ENCODE measurements at regions not wholly inside any gene's neighbourhood (a gene's known extent, or its start where the extent isn't known, plus 50 kb on each side); places are given as distances from the start of the nearest gene placed in this dataset.
"Not testable (repeated sequence)": the region's sequence is repeated elsewhere in the genome, so short reads cannot be mapped to it uniquely, and the experiment has no call there.

DNA sequence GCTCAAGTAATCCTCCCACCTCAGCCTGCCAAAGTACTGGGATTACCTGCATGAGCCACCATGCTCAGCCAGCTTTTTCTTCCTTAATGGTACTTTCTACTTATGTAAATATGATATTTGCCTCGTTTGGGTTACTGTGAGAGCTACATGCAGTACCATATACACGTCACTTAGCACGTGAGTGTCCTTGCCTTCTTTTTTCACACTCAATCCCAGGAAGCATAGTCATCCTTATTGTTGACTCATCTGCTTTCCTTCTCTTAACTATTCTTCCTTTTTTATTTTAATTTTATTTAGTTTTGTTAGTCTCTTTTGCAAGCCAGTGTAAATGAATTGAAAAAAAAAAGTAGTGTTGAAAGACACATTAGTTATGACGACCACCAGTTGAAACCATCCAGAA lies 205.9 kb downstream of the HIPK3 start:
- DNase-seq = no peak
- ATAC-seq = no peak

DNA sequence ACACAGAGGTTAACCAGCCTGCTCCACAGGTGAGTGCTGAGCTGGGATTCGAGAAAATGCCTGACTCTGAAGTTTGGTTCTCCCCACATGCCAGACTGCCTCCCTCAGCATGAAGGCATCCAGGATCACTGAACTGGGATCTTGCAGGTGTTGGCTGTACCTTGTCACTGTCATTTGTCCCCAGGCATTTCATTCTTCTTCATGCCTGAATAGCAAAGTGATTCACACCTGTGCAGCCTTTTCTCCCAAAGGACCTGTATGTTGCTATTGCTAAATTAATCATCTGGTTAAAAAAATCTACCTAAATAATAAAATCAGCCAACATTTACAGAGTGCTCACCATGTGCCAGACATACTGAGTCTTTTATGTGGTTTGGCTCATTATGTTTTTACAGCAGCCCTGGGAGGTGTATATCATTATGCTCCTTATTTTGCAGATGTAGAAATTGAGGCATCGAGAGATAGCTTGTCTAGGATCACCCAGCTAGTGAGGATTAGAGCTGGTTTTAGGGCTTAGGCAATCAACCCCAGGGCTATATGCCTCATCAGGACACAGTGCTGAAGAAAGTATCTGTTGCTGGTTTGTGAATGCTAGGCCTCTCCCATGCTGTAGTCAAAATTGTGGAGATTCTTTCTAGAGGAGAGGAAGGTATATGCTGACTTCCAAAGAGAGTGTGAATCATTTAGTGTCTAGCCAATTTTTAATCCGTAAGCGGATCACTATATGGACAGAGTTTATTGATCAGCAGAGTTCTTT lies 204.4 kb downstream of the HIPK3 start:
- ATAC-seq (no peak), DNase-seq (no peak)

DNA sequence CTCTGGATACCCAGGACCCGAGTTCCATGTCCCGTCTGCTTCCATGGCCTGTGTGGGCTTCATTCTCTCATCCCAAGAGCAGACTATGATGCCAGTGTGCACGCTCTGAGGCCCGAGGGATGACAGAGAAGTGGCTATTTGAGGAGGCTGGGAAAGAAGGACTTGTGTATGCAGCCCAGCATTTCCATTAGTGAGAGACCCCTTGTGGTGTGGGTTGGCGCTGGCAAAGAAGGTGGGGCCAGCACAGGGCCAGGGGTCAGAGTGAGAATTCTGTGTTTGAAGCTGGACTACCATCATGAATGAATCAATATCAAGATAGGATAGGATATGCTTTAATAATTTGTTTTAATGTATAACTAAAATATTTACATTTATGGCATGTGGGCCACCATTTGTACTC lies 200.8 kb downstream of the HIPK3 start:
- no peak for ATAC-seq
- DNase-seq = no peak

DNA sequence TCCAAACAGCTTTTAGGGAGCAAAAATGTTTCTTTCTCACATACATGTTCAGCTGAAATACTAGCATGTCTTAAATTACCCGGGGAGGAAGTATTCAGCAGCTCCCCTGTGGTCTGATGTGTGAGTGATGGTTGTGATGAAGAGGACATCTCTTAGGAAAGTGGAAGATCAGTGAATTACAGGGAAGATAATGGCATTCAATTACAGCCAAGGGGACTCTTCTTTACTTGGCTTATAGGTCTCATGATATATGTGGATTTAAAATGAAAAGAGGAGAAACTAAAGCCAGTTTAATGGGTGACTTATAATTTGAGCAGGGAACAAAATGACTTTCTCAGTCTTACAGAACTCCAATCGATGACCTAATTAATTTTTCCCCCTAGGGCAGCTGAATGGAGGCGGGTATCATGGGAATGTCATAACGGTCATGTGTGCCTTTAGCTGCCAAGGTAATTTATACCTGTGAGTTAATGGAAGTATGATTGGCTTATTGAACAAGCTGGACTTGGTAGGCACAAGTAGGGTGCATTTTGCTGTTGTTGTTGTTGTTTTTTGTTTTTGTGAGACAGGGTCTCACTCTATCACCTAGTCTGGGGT lies 198.8 kb downstream of the HIPK3 start:
- no peak for ATAC-seq
- no peak for DNase-seq

DNA sequence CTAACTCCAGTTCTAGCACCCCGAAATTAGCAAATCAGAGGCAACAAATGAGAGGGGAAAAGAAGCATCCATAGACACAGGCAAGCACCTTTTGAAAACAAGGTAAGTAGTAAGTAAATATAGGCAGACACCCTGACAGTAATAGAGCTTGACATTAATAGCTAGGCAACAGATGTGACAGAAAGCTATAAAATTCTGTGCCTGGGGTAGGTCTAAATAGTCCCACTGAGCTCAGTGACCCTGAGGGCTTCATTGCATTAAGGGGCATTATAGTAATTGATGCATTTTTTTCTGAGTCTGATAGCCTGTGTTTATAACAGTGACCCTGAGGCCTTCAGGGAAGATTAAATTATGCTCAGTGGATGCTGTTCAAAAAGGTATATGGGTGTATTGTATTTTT lies 197.1 kb downstream of the HIPK3 start:
- no peak for DNase-seq
- no peak for ATAC-seq

DNA sequence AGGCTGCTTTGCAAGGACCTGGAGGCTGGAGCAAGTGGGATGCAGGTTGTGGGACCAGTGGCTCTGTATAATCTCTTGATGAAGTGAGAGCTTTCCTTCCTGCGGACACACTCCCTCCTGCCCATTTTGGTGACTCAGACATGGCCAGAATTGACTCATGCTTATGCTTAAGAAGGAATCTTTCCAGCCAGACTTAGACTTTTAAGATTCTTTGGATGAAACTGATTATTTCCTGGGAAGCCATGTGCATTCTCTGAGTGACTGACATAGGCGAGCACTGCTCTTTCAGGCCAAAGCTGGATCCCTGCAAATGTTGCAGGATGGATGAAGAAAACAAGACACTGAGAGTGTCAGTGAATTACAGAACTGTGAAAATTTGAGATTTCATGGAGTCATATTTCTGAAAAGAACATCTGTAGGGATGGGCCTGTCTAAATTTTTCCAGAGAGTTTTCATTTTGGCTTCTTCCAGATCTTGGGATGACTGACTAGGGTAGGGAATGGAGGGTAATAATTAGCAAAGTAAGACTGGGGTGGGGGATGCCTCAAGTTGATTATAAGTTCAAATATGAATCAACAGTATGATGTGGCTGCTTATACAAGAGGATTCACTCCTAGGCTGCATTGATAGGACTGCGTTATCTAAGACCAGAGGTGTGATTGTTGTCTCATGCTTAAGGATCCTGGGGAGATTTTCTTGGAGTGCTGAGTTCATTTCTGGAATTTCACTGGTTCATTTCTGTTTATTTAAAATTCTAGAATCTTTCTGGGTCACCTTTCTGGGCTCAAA lies 195.8 kb downstream of the HIPK3 start:
- ATAC-seq (no peak), DNase-seq (no peak)

DNA sequence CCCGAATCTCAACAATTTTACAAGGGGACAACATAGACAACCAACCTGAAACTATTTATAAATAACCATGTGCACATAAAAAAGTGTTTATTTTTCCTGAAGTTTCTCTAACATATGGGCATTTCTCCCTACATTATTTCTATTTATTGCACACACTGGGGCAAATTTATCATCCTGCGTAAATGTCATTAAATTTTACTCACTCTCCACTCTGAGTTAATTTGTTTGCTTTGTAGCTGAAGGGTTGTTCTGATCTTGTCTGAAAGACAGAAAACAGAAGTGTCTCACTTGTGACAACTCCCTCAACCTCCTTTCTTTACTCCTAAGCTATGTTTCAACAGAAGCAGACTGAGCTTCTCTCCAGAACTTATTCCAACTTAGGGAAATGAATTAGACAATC lies 194.2 kb downstream of the HIPK3 start:
- DNase-seq (no peak), ATAC-seq (no peak)

DNA sequence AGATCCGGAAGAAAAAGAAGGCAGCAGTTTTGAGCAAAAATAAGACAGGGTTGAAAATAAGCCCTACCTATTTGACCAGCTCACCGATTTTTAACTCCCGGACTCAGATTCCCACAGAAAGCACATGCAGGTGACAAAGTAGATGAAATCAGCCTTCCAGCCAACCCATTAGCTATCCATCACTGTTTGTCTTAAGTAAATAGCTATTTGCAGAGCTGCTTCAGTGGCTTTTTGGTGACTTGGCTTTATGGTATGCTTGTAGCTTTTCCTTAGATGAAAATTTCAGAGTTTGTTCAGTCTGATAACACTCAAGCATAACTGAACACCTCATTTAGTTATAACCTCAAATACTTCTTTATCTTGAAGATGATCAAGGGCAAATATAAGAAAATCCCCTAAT lies 192.6 kb downstream of the HIPK3 start:
- ATAC-seq (no peak), DNase-seq (no peak)

DNA sequence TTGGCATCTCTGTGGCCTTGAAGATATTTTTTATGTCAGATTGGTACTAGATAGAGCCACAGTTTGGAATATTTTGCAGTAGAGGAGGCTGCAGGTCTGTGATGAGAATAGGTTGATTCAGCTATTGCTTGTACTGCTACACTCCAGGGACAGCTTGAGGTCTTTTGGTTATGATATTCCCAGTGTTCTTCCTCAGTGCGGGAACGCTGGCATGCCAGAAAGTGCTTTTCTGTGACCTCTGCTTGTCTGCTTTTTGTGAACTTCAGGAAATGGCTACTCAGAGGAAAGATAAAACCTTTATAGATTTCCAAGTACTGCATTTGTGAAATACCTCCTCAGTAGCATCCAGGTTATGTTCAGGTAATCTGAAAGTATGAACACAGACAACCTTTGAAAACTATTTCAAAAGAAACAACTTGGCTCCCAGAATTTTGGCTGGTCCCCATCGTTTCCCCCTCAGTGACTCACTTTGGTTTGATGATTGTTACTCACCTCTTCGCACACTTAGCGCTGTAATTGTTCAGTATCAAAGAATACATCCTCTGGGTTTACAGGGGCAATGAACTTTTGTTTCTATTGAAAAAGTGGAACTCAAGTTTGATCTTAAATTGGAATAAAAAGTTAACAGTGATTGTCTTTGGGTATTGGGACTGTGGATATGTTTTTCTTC lies 191.4 kb downstream of the HIPK3 start:
- ATAC-seq = no peak
- no peak for DNase-seq

DNA sequence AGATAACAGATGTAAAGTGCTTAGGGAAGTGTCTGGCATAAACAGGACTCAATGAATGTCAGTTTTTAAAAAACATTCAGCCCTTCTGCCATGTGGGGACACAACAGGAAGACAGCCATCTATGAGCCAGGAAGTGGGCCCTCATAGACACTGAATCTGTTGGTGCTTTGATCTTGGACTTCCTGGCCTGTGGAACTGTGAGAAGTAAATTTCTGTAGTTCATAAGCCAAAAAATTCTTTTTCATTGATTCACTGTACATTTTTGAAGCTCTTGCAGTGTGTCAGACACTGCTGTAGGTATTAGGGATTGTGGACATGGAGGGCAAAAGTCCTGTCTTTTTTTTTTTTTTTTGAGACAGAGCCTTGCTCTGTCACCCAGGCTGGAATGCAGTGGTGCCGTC lies 188.6 kb downstream of the HIPK3 start:
- ATAC-seq (no peak), DNase-seq (no peak)

DNA sequence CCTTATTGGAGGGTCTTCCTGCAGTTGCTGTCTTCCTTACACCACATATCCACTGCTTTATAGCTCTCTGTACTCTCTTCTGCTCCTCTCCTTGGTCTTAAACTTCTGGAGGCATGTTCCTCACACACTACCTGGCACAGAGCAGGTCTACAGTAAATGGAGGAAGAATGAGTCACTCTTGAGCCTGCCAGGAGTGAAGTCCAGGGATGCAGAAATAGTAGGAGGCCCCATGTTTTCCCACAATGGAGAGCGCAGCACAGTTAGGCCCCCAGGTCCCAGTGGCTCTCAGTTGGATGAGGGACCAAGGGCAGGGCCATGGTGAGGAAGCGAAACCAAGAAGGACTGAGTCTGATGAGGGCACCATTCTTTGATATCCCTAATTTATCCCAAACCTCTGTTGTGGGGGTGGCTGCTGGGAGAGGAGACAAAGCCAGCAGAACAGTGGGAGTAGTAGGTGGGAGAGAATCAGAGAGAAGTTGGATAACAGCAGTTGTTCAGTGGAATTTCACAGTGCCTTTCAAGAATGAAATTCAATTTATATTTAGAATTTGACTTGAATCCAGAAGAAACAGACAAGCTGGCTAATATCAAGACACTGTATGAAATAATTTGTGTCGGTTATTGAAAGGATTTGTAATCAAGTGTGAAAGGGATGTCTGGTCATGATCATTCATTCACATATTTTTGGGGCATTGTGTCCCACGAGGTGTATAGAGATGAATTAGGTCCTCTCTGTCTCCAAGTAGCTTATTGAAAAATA lies 187.8 kb downstream of the HIPK3 start:
- no peak for DNase-seq

DNA sequence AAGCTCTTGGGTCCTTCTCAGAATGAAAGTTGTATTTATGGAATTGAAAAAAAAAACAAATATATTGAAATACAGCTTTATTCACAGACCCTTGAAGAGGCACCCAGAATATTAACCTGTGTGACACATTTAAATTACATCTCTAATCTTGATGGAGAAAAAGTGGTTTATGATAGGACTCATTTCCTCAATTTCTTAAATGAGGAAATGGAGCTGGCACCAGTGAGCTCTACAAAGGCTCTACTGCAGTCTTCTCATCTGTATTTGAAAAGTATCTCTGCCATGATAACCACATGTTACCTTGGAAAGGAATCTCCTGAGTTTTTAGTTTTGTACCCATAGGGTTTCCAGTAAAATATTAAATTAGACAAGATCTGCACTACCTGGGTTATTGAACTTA lies 186.5 kb downstream of the HIPK3 start:
- ATAC-seq (no peak), DNase-seq (no peak)

More for the DNA sequence above, 187.8 kb downstream of the HIPK3 start:
- ATAC-seq = no peak

DNA sequence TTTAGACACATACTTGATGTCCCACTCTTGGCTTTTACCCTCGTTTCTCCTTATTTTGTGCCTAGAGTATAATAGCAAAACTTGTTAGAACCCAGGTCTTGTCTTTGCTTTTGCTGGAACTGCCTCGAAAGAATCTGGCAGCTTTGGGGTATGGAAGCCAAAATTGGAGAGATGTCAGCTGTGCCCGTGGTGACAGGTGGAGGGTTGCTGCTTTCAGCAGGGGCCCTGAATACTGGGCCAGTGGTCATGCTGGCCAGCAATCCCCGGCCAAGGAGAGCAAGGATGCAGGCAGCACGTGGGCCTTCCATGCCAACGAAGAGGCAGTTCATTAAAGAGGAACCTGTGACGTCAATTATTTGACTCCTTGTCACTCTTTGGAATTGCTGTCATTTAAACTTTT lies 181.1 kb downstream of the HIPK3 start:
- no peak for ATAC-seq
- DNase-seq = no peak

DNA sequence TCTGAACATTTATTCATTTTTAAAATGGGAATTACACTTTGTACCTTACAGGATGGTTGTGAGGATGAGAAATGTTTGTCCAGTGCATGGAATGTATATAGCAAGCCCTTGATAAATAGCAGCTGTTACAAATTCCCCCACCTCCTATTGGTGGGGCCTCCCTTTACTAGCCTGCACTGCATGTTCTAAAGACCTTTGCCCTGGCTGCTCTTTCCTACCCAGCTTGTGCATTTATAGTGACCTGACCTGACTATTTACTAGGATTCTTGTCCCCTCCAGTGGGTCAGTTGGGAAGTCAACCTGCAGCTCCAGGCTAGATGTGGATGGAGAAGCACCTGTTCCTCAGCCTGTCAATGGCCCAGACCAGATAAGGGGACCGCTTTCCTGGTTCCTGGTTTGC lies 180.3 kb downstream of the HIPK3 start:
- no peak for ATAC-seq
- DNase-seq = no peak

DNA sequence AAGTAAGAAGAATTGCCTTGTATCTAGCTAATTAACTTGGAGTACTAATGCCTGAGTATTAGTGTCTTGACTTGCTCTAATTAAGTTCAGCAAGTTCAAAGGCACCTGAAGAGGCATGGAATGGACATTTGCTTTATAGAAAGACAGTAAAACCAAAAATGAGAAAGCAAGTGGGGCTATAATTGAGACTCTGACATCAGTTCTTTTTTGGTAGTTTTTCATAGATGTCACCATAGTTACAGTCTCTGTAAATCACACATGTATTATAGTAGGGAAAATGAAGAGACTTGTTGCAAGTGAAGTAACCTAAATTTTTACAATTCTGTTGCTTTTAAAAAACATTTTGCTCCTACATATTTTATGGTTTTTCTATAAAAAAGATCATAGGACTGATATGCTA lies 178.0 kb downstream of the HIPK3 start:
- ATAC-seq (no peak), DNase-seq (no peak)

DNA sequence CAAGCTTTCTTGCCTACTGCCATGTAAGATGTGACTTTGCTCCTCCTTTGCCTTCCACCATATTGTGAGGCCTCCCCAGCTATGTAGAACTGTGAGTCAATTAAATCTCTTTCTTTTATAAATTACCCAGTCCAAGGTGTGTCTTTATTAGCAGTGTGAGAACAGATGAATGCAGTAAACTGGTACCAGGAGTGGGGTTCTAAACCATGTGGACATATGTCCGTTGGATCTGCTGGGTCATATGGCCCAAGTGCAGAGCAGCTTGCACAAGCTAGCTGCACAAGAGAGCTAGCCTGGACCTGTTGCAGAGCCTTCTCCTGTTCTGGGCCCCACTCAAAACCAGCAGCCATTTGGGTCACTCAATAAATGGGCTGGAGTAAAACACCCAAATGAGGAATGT lies 177.1 kb downstream of the HIPK3 start:
- no peak for DNase-seq
- no peak for ATAC-seq

DNA sequence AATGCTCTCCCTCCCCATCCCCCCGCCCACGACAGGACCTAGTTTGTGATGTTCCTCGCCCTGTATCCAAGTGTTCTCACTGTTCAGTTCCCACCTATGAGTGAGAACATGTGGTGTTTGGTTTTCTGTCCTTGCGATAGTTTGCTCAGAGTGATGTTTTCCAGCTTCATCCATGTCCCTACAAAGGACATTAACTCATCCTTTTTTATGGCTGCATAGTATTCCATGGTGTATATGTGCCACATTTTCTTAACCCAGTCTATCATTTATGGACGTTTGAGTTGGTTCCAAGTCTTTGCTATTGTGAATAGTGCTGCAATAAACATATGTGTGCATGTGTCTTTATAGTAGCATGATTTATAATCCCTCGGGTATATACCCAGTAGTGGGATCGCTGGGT lies 171.3 kb downstream of the HIPK3 start:
- DNase-seq, ATAC-seq: not testable (repeated sequence)

DNA sequence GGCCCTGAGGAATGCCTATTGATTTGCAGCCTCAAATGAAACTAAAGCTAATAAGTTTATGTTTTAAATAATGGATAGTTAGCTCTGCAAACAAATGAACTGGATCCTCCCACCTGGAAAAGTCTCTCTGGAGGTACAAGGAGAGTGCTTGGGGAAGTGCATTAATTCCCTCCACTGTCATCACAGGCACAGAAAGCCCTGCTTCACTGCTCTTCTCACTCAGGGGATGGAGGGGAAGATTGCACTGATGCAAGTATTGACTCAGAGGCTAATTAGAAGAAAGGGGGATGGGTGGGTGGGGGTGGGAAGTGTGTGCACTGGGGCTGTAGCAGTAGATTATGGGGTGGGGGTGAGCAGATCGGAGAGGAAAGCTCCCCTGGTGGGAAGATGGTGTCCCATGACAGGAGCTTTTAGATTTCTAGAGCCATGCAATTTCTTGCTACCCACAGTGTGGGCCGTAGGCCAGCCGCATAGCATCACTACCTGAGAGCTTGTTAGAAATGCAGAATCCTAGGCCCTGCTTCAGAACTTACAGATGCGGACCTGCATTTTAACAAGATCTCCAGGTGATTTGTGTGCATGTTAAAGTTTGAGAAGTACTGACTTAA lies 163.9 kb downstream of the HIPK3 start:
- ATAC-seq (no peak), DNase-seq (no peak)

DNA sequence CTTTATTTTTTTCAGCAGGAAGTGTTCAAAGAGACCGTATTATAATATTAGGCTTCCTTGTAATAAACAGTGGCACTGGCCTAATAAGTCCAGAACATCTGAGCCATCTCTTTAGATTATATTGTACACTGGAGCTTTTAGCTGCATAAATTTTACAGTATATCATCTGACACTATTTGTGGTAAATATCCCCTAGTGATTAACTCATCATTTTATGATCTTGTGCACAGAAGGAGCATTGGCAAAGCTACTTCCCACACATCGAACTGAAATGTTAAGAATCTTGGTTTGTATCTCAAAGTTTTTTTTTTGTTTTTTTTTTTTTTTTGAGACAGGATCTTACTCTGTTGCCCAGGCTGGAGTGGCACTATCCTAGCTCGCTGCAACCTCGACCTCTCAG lies 162.7 kb downstream of the HIPK3 start:
- DNase-seq = no peak
- no peak for ATAC-seq

DNA sequence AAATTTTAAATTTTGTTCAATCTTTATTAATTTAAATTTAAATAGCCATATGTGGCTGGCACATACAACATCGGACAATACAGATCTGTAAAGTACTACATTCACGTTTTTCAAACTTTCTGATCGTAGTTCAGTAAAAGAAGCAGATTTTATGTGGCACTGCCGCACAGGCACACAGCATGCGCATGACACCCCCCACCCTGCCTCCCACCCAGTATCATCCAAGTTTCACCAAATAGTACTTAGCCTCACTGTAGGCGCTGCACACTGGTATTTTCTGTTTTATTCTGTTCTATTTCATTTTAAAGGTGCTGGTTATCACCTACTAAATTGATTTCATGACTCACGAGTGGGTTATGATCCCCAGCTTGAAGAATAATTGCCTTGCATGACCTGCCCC lies 159.9 kb downstream of the HIPK3 start:
- DNase-seq (no peak), ATAC-seq (no peak)

DNA sequence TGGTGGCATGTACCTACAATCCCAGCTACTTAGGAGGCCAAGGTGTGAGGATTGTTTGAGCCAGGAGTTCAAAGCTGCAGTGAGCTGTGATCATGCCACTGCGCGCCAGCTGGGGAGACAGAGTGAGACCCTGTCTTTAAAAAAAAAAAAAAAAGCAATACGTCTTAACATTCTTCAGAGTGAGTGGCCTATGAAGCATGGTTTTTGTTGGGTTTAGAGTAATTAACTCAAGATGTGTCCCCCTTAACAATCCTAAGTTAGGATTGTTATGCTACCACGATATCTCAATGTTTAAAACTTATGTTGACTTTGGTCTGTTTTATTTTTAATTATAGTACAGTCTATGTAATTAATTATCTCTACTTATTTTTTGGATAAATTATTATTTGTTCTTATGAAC lies 156.1 kb downstream of the HIPK3 start:
- DNase-seq (no peak), ATAC-seq (no peak)

DNA sequence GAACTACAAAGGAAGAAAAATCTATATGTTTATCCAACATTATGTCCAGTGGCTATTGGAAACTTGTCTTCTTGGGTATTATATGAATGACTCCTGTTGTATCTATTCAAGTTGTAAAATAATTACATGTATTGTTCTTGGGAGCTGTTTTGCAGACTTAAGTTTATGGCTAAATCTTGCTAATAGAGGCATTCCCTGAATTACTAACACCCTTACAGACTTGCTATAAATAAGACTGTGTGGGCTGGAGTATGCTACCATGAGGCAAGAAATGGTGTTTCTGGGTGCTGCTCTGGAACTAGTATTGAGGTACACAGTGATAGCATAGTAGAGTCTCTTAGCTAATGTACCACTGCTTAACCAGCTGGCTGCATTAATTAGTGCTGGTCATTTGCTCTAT lies 155.1 kb downstream of the HIPK3 start:
- ATAC-seq (no peak), DNase-seq (no peak)
